Endothelial cell of umbilical vein (primary cell): ENCODE measurements at regions not wholly inside any gene's neighbourhood (a gene's known extent, or its start where the extent isn't known, plus 50 kb on each side); places are given as distances from the start of the nearest gene placed in this dataset.

Experiments used
- BruUV-seq: library from RNA; stranded (reverse); fragments of 400-500 nt; replicated peaks from 2 replicates; lab custom pipeline; 2021; lab: Mats Ljungman, UMichigan
- CTCF ChIA-PET: fragments of 300-600, 350-600 bp; sonication (Branson Sonifier 250); formaldehyde crosslinking; loops from one replicate; lab custom pipeline; 2021; ENCODE audit warnings: antibody characterized with exemption, inconsistent platforms; lab: Charles Lee
- POLR2A ChIA-PET: fragments of 300-600, 350-600 bp; sonication (Branson Sonifier 250); formaldehyde crosslinking; loops from one replicate; lab custom pipeline; 2021; ENCODE audit warnings: antibody characterized with exemption, inconsistent platforms; lab: Charles Lee
- DNase-seq: peaks from one replicate; pipeline ENCODE4 v3.0.0-alpha.2; 2011; ENCODE audit warnings: low read depth, low spot score
- FAIRE-seq: peaks from 2 replicates; lab custom pipeline; 2011; peaks lifted over from hg19 to GRCh38; lab: Jason Lieb, UNC
- H2AFZ ChIP-seq: 2 replicates; pipeline ENCODE4 v1.6.0; 2012; ENCODE audit warnings: low read depth, low read length, control low read depth, inconsistent platforms
- H3K27ac ChIP-seq: 2 replicates; pipeline ENCODE4 v1.5.1; 2011; ENCODE audit warnings: low read depth, mild to moderate bottlenecking, control low read depth, low read length, moderate library complexity; ENCODE audit not compliant: insufficient read depth
- H3K27me3 ChIP-seq, 2 experiments: 2 replicates each; pipeline versions ENCODE4 v1.6.0 to v1.6.1; 2011; ENCODE audit warnings: low read length in 2 of 2, mixed read lengths in 1 of 2; ENCODE audit not compliant: control insufficient read depth in 2 of 2, insufficient read depth in 2 of 2
- H3K36me3 ChIP-seq, 2 experiments: 2 replicates in 1 of 2; 3 replicates in 1 of 2; pipeline ENCODE4 v1.5.1; 2011; ENCODE audit warnings: low read length in 2 of 2, mild to moderate bottlenecking in 1 of 2, moderate library complexity in 1 of 2; ENCODE audit not compliant: control insufficient read depth in 2 of 2, insufficient read depth in 2 of 2; ENCODE audit errors: extremely low read depth in 1 of 2
- H3K4me1 ChIP-seq: 3 replicates; pipeline ENCODE4 v1.5.1; 2011; ENCODE audit warnings: mild to moderate bottlenecking, low read length; ENCODE audit not compliant: control insufficient read depth, insufficient read depth; ENCODE audit errors: extremely low read depth
- H3K4me2 ChIP-seq: 2 replicates; pipeline ENCODE4 v1.6.1; 2011; ENCODE audit warnings: low read length, control low read depth, mixed read lengths; ENCODE audit not compliant: insufficient read depth
- H3K4me3 ChIP-seq, 3 experiments: fragments of 200-600 bp in 1 of 3; sonication (generic), shearing (Covaris generic) in 1 of 3; replicated peaks in 1 of 3; 2 replicates each; pipeline ENCODE4 v1.5.1; 2011 to 2016; ENCODE audit warnings: control low read depth in 3 of 3, low read length in 3 of 3, mild to moderate bottlenecking in 2 of 3, inconsistent platforms in 1 of 3, low read depth in 1 of 3, moderate library complexity in 1 of 3; ENCODE audit not compliant: insufficient read depth in 1 of 3
- H3K79me2 ChIP-seq: 2 replicates; pipeline ENCODE4 v1.6.0; 2012; ENCODE audit warnings: low read length, inconsistent platforms; ENCODE audit not compliant: control insufficient read depth, insufficient read depth
- H3K9ac ChIP-seq: replicated peaks from 2 replicates; pipeline ENCODE3; 2011; ENCODE audit warnings: low read length, control low read depth; ENCODE audit not compliant: insufficient read depth; ENCODE audit errors: extremely low read depth
- H3K9me1 ChIP-seq: replicated peaks from 3 replicates; pipeline ENCODE4 v1.6.0; 2011; ENCODE audit warnings: mild to moderate bottlenecking, low read length; ENCODE audit not compliant: control insufficient read depth, insufficient read depth; ENCODE audit errors: extremely low read depth
- H3K9me3 ChIP-seq: replicated peaks from 2 replicates; pipeline ENCODE4 v1.5.1; 2012; ENCODE audit warnings: low read length, inconsistent platforms; ENCODE audit not compliant: control insufficient read depth, insufficient read depth
- H4K20me1 ChIP-seq: replicated peaks from 2 replicates; pipeline ENCODE3; 2011; ENCODE audit warnings: mild to moderate bottlenecking, low read length; ENCODE audit not compliant: control insufficient read depth, insufficient read depth; ENCODE audit errors: extremely low read depth
- EZH2 ChIP-seq: IDR thresholded peaks from 2 replicates; pipeline ENCODE4 v1.6.1; 2012; ENCODE audit warnings: borderline replicate concordance, low read depth, mild to moderate bottlenecking, moderate library complexity, low read length, inconsistent platforms; ENCODE audit not compliant: severe bottlenecking
- FOS ChIP-seq: IDR thresholded peaks from 2 replicates; pipeline ENCODE4 v1.6.1; 2011; ENCODE audit warnings: mild to moderate bottlenecking, low read length, moderate library complexity, borderline replicate concordance; ENCODE audit not compliant: insufficient read depth
- GATA2 ChIP-seq: IDR thresholded peaks from 2 replicates; pipeline ENCODE4 v1.7.0; 2011; ENCODE audit warnings: low read depth, mild to moderate bottlenecking, moderate library complexity, mixed read lengths, low read length; ENCODE audit not compliant: insufficient read length, insufficient read depth
- JUN ChIP-seq: IDR thresholded peaks from 2 replicates; pipeline ENCODE4 v1.6.1; 2011; ENCODE audit warnings: borderline replicate concordance, low read depth; ENCODE audit not compliant: insufficient read length, insufficient read depth
- MYC ChIP-seq: IDR thresholded peaks from one replicate; pipeline ENCODE4 v1.6.1; 2011; ENCODE audit warnings: mild to moderate bottlenecking, low read depth, low read length
- POLR2A ChIP-seq: IDR thresholded peaks from 2 replicates; pipeline ENCODE4 v1.6.1; 2012; ENCODE audit warnings: low read depth, mild to moderate bottlenecking, control low read depth, low read length
- POLR2AphosphoS5 ChIP-seq: IDR thresholded peaks from 2 replicates; pipeline ENCODE4 v1.6.1; 2012; ENCODE audit warnings: low read depth, mild to moderate bottlenecking, control low read depth, low read length, moderate library complexity; ENCODE audit not compliant: insufficient read depth
- dilution Hi-C: fragments of 300-500 bp; cut with MboI; formaldehyde crosslinking; loops from one replicate; pipeline ENCODE4 v1.15.0; 2019; ENCODE audit warnings: low sequenced_read_pairs; ENCODE audit not compliant: extremely low pct_ligation_motif_present
- intact Hi-C: fragments of 100-400 bp; cut with micrococcal nuclease; formaldehyde crosslinking; loops from one replicate; pipeline ENCODE4 v1.10.0; 2022
- TF ChIP-seq, protein P1 (sequence below), 2 donors: IDR thresholded peaks; 1 replicate in 1 of 2; 2 replicates in 1 of 2; pipeline ENCODE4 v1.5.1; 2011; ENCODE audit warnings: low read length in 2 of 2, mild to moderate bottlenecking in 2 of 2, moderate library complexity in 2 of 2, control low read depth in 1 of 2, inconsistent platforms in 1 of 2, low read depth in 1 of 2; ENCODE audit not compliant: insufficient read depth in 1 of 2; ENCODE audit errors: extremely low read depth in 1 of 2
- TF ChIP-seq, protein P2 (sequence below): IDR thresholded peaks from 2 replicates; pipeline ENCODE4 v1.6.1; 2011; ENCODE audit not compliant: insufficient read depth, insufficient read length

DNA sequence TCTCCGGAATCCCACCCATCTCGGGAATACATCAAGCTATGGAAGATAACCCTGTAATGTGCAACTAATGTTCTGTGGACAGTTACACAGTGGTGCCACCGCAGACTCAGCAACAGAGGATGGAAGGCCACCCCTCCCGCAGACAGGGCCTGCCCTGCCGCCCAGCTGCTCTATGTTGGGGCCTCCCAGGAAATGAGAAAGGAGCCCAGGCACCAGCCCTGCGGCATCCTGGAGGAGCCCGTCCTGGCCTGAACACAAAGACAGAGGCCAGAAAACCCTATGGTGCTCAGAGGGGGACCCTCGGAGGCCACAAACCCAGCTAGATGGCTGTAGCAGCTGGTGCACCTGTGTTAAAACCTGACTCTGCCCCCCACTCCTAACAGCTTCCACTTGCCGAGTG is 216.1 kb upstream of the RPL38 start:
- ChIA-PET CTCF (no interaction called here), POLR2A (no interaction called here)
- TF ChIP-seq POLR2A (no peak), POLR2AphosphoS5 (no peak), GATA2 (no peak), MYC (no peak), JUN (no peak), EZH2 (no peak), FOS (no peak)
- TF ChIP-seq, protein P1, sequence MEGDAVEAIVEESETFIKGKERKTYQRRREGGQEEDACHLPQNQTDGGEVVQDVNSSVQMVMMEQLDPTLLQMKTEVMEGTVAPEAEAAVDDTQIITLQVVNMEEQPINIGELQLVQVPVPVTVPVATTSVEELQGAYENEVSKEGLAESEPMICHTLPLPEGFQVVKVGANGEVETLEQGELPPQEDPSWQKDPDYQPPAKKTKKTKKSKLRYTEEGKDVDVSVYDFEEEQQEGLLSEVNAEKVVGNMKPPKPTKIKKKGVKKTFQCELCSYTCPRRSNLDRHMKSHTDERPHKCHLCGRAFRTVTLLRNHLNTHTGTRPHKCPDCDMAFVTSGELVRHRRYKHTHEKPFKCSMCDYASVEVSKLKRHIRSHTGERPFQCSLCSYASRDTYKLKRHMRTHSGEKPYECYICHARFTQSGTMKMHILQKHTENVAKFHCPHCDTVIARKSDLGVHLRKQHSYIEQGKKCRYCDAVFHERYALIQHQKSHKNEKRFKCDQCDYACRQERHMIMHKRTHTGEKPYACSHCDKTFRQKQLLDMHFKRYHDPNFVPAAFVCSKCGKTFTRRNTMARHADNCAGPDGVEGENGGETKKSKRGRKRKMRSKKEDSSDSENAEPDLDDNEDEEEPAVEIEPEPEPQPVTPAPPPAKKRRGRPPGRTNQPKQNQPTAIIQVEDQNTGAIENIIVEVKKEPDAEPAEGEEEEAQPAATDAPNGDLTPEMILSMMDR (IDR thresholded peaks at IDR 0.05; ENCODE audit: extremely low read depth in 1 of 2, insufficient read depth in 1 of 2, low read depth in 1 of 2, low read length in 2 of 2): no peak
- TF ChIP-seq, protein P2, sequence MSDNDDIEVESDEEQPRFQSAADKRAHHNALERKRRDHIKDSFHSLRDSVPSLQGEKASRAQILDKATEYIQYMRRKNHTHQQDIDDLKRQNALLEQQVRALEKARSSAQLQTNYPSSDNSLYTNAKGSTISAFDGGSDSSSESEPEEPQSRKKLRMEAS: no peak
- intact Hi-C loops (loop anchor here (5.0 kb wide), 1 partner anchor 155 kb away; no protein-coding TSS in a partner anchor), dilution Hi-C loops (no loop called here)
- no peaks in the 10 kb centered on the region for H4K20me1 ChIP-seq
- no peak overlapping the region for H3K9ac ChIP-seq
- no peaks in the 10 kb centered on the region for H3K9me1 ChIP-seq
- H3K27ac ChIP-seq: no peak overlapping the region
- H3K4me2 ChIP-seq: no peak overlapping the region
- no peaks in the 10 kb centered on the region for H3K4me1 ChIP-seq
- H3K27me3 ChIP-seq: no peaks in the 10 kb centered on the region
- H3K79me2 ChIP-seq: no peaks in the 10 kb centered on the region
- no peak overlapping the region for H2AFZ ChIP-seq
- BruUV-seq: no TSS peak
- DNase-seq (no peak), FAIRE-seq (no peak)
- no peak overlapping the region for H3K4me3 ChIP-seq
- H3K9me3 ChIP-seq: no peaks in the 10 kb centered on the region
- no peaks in the 10 kb centered on the region for H3K36me3 ChIP-seq
